ENCODE measurements at regions not wholly inside any gene's neighbourhood (a gene's known extent, or its start where the extent isn't known, plus 50 kb on each side); places are given as distances from the start of the nearest gene placed in this dataset.

DNA sequence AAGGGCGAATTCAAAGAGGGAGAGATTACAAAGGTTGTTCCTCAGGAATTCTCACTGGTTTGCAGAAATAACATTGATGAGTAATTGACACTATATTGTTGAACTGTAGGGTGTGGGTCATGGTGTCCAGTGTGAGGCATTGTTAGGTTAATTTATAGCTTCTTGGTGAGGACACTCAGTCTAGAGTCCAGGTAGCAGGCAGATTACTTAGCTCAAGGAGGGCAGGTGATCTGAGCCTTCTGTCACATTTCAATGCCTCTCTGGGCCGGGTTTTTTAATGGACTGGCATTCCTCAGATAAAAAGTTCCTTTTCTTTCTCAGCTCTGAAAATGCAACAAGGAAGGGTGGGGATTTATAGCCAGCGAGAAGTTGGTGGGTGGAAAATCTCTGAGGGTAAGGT, 194.2 kb upstream of the PROK2 start:
- DNase-seq, result no peak

DNA sequence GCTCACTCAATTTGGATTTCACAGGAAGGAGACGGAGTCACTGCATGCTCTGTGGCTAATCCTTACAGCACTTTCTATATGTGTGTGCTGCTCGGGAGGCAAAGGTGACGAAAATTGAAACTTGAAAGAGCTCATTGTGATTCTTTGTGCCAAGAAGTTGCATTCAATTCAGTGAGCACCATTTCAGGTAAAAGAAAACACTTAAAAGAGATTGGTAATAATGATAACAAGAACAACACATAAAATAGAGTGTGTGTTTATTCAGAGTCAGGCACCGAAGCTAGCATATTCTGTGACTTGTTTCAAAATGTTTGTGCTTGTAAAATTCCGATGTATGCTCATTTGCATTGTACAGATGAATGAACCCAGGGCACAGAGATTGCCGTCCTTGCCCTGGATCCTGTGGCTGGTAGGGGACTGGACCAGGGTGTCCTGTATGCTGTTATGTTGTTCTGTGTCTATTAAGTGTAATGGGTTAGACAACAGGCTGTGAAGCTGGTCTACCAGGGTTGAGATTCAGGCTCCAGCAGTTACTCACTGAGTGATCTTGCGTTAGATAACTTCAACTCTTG, 193.3 kb upstream of the PROK2 start:
- DNase-seq, result no peak

DNA sequence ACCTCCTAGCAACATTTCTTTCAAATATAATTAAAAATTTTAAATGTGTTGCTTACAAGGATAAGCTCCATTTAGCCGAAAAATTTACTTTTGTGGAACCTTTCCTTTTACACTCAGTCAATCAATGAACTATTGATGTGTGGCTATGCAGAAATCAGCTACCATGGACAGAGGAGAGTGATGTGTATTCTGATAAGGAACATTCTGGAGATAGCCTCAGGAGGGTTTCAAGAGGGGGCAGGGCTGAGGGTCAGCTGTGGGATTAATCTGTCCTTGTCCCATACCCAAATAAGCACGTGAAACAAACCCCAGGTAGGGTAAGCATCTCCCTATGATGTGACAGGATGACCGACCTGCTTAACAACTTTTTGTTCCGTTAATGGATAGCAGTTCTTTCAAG, 192.6 kb upstream of the PROK2 start:
- no peak for DNase-seq

DNA sequence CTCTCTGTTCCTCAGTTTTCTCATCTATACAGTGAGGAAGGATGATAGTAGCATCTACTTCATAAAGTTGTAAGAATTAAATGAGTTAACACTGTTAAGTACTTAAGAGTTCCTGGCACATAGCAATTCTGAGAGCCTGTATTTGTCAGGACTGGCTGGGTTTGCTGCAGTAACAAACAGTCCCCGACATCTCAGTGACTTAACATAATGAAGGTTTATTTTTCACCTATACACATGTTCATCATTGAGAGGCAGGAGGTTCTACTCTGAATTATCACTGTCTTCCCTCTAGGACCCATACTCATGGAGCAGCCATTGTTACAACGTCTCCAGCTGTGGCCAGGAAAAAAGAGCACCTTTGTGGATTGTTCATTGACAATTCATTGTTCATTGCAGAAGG, 190.6 kb upstream of the PROK2 start:
- no peak for DNase-seq

DNA sequence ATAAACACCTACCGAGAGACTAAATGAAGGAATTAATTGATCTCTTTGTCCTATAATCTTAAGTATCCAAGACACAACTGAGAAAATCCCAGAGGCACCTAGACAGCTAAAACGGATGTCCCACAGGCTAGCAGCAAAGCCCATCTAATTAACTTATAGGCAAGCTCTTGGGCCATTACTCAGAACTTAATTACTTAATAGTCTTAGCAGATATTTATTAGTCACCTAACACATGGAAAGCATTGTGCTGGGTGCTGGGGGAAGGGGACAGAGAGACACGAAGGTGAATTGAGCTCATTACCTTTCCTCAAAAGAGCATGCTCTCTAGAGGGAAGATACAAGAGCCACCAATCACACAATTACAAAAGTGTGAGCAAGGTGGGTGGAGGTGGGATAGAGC, 189.8 kb upstream of the PROK2 start:
- DNase-seq, result no peak

DNA sequence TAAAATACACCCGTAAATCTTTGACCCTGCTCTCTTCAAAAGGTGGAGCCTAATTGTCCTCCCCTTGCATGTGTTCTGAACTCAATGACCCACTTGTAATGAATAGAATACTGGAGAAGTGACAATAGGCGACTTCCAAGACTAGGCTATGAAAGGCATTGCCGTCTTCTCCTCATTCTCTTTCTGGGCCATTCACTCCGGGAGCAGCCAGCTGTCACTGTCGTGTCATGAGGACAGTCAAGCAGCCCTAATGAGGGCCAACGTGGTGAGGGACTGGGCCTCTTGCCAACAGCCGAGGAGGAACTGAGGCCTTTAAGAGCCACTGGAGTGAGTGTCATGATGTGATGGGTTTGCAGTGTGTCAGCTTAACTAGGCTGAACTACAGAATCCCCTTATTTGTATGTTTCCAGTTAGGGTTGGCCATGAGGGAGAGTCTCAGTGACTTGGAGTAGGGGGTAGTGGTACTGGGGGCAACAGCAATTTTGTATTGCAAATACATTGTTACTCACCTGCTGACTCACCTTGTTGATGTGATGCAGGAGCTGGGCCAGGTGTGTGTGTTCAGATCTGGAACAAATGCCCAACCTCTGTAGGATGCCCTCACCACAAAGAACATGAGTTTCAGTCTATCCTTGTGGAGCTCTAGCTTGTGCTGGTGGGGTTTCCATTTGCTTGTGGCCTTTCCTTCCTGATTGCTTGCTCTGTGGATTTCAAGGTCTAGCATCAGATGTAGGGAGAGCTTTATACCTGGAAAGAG, 188.5 kb upstream of the PROK2 start:
- peak; percentile 83 to 92 (median 90) for DNase-seq

DNA sequence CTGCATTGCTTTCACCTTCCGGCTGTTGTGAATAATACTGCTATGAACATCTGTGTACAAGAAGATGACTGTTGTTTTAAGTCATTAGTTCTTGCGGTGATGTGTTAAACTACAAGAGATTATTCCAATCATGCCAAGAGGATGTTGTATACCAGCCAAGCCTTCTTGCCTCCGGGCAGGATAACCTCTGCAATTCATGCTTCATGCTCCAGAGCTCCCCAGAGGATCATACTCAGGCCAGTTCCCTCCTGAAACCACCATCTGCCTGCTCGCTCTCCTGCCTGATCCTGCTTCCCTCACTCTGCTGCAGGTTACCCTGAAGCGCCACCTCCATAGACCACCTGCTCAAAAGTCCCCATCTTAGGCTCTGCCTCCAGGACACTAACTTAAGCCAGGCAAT, 187.1 kb upstream of the PROK2 start:
- no peak for DNase-seq

DNA sequence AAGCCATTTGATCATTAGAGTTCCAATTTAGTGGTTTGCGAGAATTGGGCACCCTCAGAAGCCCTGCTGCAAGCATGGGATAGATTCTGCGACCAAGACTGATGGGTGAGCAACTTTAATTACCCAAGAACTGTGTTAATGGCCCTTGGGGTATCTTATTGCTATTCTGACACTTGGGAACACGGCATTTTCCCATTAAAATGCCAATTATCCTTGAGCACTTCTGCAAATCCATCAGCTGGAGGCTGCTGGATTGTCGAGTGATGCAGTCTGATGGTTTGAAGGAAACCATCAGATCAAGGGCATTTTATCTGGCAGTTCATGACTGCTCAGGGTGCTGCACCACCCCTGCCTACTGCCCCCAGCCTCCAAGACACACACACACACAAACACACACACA, 183.6 kb upstream of the PROK2 start:
- no peak for DNase-seq

DNA sequence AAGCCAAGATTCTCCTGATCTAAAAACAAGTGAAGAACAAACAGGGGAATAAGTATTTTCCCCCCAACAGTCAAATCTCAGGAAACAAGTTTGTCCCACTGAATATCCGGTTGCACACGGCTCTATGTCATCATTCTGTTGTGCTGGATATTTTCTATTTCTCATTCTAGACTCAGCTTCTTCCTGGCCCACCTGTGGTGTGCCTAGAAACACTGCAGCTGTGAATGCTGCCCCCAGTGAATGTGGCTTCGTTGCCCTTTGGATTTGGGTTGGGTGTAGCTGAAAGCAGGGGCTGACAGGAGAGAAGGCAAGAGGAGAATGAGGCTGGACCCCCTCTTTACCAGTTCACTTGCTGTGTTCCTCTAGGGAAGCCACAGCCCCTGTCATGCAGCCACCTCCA, 181.2 kb upstream of the PROK2 start:
- no peak for DNase-seq

DNA sequence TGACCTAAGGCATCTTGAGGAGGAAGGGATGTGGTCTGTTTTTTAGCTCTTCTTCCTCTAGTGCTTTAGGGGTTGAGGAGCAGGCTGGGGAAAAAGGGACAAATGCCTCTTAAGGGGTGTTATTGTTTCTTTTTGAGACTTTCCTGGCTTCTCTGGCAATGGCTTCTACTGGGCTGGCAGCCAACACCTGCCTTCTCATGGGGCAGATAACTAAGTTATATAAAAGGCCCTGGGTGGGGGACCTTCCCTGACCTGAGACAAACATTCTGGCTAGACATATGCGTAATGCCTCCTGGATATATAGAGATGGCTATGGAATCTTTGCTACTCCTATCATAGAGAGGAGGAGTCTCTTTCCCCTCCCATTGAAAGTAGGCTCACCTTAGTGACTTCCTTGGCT, 179.2 kb upstream of the PROK2 start:
- DNase-seq, result no peak

DNA sequence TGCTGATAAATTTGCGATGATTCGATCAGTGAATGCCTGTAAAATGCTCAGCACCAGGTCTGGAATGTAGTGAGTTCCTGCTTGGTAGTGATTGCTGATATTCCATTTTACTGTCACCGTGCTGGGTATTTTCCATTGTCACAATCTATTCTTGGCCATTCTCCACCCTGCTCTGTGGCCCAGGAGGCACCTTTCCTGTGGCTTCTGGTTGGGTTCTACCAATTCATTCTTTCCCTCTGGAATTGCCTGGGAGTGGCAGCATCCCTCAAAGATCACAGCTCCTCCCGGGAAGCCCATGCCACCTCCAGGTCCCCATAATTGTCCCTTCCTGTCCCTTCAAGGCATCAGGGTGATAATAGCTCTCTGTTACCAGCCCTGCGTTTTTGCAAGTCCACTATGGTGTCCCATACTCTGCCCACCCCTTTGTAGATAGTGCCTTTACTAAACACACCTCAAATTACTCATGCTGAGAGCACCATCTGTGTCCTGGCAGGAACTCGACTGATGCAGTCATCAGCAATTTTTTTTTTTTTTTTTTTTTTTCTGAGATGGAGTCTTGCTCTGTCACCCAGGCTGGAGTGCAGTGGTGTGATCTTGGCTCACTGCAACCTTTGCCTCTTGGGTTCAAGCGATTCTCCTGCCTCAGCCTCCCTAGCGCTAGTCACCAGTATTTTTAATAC, 177.8 kb upstream of the PROK2 start:
- no peak for DNase-seq

DNA sequence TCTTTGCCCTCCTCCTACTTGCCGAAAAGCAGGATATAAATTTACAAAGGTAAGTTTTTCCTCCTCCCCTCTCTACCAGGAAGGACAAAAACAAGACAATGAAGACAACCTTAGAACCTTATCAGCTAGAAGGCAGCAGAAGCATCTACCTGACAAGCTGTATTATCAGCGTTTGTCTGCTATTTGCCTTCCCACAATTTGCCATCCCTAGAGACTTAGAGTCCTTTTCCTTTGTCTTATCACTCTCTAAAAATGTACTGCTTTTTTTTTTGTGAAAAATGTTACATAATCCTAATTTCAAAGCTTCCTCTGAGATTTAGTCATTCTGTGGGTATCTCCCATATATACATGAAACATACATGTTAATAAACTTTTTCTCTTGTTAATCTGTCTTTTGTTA, 176.9 kb upstream of the PROK2 start:
- no peak for DNase-seq

DNA sequence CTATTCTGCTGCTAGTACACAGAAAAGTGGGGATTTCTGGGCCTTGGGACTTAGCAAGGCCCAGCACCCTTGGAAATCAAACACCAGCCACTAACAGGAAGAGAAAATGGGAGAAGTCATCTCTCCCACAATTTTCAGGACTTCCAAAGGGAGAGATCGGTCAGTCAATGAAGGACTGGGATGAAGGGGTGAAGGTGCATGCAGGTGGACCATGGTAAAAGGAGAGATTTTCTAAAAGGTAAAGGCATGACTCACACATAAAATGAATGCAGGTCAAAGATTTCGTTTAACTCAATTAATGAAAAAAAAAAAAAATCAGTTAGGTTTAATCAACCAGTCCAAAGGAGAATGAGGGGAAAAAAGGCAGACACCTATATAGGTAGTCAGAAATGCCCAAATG, 176.4 kb upstream of the PROK2 start:
- no peak for DNase-seq

DNA sequence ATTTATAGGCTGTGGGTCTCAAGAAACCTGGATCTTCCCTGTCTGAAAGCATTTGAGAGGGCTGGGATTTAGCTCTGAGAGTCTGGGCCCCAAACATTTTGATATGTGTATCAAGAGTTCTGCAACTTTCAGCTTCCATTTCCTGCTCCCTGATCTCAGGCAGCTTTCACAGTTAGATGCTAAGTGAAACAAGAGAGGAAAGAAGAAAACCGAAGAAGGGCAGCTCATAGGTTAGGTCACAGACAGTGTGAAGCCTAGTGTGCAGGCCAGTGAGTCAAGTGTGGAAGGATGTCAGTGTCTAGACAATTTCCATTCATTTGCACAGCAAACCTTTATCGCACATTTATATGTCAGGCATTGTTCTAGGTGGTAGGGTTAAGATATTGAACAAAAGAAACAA, 173.6 kb upstream of the PROK2 start:
- DNase-seq, result no peak

DNA sequence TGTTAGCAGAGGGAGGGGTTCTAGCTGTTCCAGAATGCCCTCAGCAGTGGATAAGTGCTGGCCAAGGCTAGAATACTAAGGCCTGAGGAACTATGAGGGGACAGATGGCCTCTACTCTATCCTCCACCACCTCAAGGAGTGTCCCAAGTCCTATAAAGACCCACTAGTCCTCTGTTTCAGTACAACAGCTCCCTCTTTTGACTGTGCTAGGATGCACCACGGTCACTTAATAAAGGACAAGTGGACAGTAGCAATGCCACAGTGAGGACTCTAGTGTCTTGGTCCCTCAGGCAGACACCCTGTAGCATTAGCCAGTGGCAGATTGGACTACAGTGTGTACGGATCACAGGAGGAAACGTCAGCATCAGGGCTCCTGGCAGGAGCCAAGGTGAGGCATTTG, 171.8 kb upstream of the PROK2 start:
- DNase-seq, result peak in 3 of 4 experiments; percentile 19 to 28 (median 22)

DNA sequence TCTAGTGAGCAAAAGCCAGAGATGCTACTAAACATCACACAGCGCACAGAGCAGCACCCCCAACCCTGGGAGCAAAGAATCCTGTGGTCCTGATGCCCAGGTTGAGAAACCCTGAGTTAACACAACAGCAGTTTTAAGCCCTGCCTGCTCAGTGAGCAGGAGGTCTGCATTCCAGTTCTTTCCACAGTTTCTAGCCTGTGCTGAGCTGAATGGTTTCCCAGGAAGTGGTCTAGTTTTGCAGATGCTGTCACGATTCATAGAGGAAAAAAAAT, 171.1 kb upstream of the PROK2 start:
- peak in 3 of 4 experiments; percentile 12 to 35 (median 16) for DNase-seq

DNA sequence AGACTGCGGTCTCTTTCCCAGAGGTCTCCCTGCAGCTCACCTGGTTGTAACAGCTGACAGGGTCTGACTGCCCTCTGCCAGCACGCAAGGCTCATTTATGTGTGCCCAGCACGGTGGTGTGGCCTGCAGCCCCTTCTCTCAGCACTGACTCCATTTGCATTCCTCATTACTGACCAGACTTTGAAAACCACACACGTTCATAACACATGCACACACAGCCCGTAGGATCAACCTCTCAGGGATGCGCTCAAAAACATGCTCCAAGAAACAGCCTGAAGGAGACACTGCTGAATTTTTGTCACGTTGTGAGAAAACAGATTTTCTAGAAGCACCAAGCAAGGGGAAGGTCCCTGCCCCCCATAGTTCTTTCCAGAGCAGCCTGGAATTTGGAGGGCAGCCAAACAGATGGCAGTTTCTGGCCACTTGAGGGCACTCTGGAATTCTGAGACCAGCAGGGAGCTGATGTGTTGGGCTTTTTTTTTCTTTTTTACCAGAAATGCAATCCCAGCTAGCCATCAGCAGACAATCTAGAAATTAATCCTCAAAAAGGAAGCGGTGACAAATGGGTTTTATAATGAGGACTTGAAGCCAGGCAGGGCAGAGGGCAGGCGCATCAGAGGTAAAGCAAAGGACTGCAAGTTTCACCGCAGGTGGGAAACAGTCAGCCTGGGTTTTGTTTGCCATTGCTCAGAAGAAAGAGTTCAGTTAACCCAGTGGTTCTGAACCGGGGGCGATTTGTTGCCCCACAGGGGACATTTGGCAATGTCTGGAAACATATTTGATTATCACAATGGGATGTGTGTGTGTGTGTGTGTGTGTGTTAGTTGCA, 170.5 kb upstream of the PROK2 start:
- peak; percentile 79 to 91 (median 84) for DNase-seq

DNA sequence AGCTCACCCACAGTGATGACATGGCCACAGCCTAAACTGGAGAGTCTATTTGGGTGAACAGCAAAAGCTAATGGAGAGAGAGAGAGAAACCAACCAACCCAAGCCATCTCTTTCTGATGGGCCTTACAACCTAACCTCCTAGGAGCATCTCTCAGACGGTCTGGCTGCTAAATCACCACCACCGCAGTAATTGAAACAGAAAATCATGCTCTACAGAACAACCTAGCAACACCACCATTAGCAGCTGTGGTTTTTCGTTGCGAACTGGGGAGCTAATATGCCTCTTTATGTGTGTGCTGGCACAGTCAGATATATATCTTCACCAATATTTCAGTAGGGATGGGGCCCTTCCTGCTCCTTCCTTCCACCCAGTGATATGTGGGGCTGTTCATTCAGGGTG, 166.9 kb upstream of the PROK2 start:
- no peak for DNase-seq

DNA sequence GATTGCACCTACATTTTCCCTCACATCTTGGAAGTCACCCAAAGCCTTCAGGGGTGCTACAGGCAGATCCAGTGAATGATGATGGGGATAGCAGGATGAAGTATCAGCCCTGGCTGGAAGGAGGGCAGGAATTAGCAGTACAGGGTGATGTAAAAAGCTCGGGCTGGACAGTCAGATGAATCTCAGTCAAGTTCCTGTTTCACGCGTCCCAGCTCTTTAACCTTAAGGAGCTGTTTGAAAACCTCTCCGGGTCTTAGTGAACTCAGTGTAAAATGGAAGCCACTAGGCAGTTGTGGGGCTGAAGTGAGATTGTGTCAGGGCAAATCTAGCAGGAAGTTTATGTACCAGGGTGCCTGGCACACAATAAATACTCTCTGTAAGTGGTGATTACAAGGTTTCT, 166.4 kb upstream of the PROK2 start:
- peak; percentile 37 to 56 (median 46) for DNase-seq

DNA sequence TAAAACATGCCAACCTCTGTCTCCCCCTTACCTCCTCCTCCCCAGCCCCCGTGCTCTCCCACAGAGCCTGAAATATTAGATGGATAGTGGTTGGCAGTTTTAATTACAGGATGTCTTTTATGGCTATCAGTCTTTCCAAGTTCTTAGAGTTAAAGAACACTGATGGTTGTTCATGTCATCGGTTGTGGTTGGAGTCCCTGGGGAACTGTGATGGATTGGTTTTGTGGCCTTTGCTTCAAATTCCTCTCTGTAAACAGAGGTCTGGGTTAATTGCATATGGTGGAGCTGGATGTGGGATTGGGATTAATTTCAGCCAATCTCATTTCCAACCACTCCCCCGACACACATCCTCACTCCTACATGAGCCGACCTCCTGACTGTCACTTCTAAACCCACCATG, 164.5 kb upstream of the PROK2 start:
- DNase-seq, result no peak

DNA sequence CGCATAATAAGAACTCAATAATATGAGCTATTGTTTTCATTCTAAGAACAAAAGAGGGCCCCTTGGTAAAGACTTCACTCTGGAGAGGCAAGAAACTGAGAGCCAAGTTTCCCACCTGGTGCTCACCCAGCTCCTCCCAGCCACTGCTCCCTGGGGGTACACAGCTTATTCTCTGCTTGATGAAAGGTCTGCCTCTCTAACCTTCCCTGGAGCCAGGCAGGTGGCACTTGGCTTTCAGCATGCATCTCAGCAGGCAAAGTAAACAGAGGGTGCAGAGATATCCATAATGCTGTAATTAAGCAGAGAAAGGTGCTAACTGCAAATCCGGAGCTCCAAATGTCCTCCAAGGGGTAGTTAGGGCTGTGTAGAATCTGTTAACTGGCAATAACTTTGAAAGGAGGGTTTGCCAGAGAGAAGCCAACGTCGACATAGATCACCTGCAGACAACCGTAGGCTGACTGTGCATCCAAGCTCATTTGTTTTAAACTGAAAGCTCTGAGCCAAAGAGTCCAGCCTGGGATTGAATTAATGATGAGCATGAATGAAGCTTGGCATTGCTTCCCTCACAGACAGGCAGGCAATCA, 159.6 kb upstream of the PROK2 start:
- DNase-seq, result no peak

DNA sequence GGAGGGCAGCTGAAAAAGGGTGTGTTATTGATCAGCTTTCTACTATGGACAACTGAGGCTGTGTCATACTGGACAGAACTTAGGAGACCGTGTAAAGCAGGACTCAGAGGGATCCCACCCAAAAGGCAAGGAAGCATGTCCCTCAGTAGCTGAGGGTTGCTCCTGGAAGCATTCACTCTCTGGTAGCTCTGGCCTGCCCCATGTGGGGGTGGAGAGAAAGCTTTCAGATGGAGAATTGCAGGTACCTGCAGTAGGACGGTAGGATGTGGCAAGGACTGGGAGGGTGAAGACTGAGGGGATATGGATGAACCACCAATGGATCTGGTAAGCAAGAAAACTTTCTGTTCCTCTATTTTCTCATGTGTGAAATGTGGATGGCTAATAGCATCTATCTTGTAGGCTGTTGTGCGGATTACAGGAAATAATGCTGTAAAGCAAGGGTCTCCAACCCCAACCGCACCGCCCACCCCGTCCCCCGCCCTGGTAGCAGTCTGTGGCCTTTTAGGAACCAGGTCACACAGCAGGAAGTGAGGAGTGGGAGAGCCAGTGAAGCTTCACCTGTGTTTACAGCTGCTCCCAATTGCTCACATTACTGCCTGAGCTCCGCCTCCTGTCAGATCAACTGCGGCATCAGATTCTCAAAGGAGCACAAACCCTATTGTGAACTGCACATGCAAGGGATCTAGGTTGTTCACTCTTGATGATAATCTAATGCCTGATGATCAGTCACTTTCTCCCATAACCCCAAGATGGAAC, 157.7 kb upstream of the PROK2 start:
- DNase-seq, result no peak
